Chondrocyte (in vitro differentiated cells): ENCODE measurements at regions not wholly inside any gene's neighbourhood (a gene's known extent, or its start where the extent isn't known, plus 50 kb on each side); places are given as distances from the start of the nearest gene placed in this dataset.

ENCODE experiments used
- DNase-seq: peaks from one replicate; pipeline ENCODE4 v3.0.0; 2021; ENCODE audit warnings: mixed read lengths, low spot score
- H3K27ac Mint-ChIP-seq: one replicate; pipeline ENCODE4 v1.8.0; 2021; ENCODE audit warnings: mild to moderate bottlenecking, moderate library complexity, mixed read lengths; ENCODE audit not compliant: unreplicated experiment
- H3K27me3 Mint-ChIP-seq: 2 replicates; pipeline ENCODE4 v1.8.0; 2021; ENCODE audit warnings: low read depth, mixed read lengths
- H3K36me3 Mint-ChIP-seq: 2 replicates; pipeline ENCODE4 v1.8.0; 2021; ENCODE audit warnings: low read depth, mixed read lengths
- H3K4me1 Mint-ChIP-seq: 2 replicates; pipeline ENCODE4 v1.8.0; 2021; ENCODE audit warnings: low read depth, mild to moderate bottlenecking, mixed read lengths
- H3K4me3 Mint-ChIP-seq: one replicate; pipeline ENCODE4 v1.8.0; 2021; ENCODE audit warnings: mild to moderate bottlenecking, moderate library complexity, mixed read lengths; ENCODE audit not compliant: unreplicated experiment
- H3K9me3 Mint-ChIP-seq: 2 replicates; pipeline ENCODE4 v1.8.0; 2021; ENCODE audit warnings: low read depth, mixed read lengths
- CTCF ChIP-seq: fragments of 200-600 bp; sonication (generic); IDR thresholded peaks from 2 replicates; pipeline ENCODE4 v1.5.0; 2021; ENCODE audit warnings: antibody characterized with exemption, mild to moderate bottlenecking, moderate library complexity

DNA sequence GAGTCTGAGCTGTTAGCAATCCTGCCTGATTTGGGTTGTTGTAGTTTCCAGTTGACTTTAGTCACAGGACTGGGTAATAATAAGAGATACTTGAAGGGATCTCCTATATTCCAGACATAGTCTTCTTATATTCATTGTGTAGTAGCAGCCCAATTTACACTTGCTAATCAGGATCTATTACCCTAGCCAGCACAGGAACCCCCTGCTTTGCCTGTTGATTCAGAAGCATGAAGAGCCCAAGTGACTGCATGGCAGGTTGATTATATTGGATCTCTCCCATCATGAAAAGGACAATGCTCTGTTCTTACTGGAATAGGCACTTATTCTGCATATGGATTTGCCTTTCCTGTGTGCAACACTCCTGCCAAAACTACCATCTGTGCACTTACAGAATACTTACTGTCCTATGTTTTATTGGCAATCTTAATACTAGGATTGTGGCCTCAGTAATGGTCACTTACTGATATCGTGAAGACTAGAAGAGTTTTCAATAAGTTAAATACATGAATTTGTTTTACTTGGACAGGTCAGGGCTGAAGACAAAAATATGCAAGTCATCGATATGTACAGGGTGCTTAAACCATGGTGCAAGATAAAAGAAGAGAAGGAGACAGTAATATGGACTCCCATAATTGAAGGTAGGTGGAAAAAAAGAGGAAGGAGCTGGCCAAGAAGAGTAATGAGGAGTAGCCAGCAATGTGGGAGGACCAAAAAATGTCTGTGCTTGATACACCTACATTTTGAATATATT, 304.1 kb downstream of the MCTP2 start:
- Mint-ChIP-seq H3K27me3 (no peaks in the 10 kb centered on the region), H3K9me3 (no peaks in the 10 kb centered on the region), H3K4me1 (peaks cover 3% of the 10 kb centered on the region), H3K36me3 (no peaks in the 10 kb centered on the region), H3K4me3 (no peak overlapping the region), H3K27ac (no peak overlapping the region)
- DNase-seq, result no peak
- no peak for TF ChIP-seq CTCF

DNA sequence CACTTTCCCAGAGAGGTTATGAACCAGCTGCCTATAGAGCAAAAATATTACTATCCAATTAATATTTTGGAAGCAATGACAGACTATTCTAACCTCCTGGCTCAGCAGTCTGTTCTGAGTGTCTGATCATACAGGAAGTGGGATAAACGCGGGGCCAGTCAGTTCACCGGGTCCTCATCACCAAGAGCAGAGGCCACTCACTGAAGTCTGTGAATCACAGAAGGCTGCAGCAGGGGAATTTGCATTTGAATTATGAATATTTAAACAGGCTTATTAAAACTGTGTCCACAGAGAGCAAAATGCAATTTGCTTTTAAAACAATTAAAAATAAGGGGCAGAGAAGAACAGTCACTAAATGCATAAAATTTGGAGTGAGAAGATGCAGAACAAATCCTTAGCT, 305.2 kb downstream of the MCTP2 start:
- H3K27ac Mint-ChIP-seq, result no peak overlapping the region
- no peak for DNase-seq
- no peak overlapping the region for H3K4me3 Mint-ChIP-seq
- no peaks in the 10 kb centered on the region for H3K4me1 Mint-ChIP-seq
- no peak for TF ChIP-seq CTCF
- H3K9me3 Mint-ChIP-seq, result no peaks in the 10 kb centered on the region
- H3K27me3 Mint-ChIP-seq, result no peaks in the 10 kb centered on the region
- no peaks in the 10 kb centered on the region for H3K36me3 Mint-ChIP-seq

- Mint-ChIP-seq H3K27me3 (no peaks in the 10 kb centered on the region), H3K4me1 (no peaks in the 10 kb centered on the region), H3K4me3 (no peak overlapping the region), H3K9me3 (no peaks in the 10 kb centered on the region), H3K36me3 (no peaks in the 10 kb centered on the region), H3K27ac (no peak overlapping the region)
- DNase-seq, result no peak
- TF ChIP-seq CTCF, result no peak
These were observed 306.9 kb downstream of the MCTP2 start for GRCh38 chr15:94538280-94538679.

- DNase-seq, result no peak
- Mint-ChIP-seq H3K36me3 (no peaks in the 10 kb centered on the region), H3K4me3 (no peak overlapping the region), H3K4me1 (no peaks in the 10 kb centered on the region), H3K9me3 (no peaks in the 10 kb centered on the region), H3K27me3 (no peaks in the 10 kb centered on the region), H3K27ac (no peak overlapping the region)
- no peak for TF ChIP-seq CTCF
These were observed 311.0 kb downstream of the MCTP2 start for GRCh38 chr15:94542391-94542790.

DNA sequence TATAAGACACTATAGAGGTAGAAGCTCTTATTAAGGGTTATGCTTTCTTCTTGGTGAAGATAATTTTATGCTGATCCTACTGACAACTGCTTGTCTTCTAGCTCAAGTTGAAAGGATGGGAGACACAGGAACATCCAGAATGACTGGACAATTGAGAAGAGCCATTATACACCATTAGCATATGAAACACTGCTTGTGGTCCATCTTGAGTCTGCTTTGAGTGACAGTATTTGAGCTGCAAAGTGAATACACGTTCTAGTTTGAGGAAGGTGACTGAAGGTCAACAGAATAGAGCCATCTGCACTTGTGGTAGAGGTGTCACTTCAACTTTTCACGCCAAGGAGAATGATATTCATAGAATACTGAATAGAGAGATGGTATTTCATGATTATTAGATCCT, 315.4 kb downstream of the MCTP2 start:
- DNase-seq, result no peak
- no peak for TF ChIP-seq CTCF
- no peak overlapping the region for H3K27ac Mint-ChIP-seq

More for the DNA sequence above, 315.4 kb downstream of the MCTP2 start:
- H3K4me3 Mint-ChIP-seq, result no peak overlapping the region
- H3K4me1 Mint-ChIP-seq, result no peaks in the 10 kb centered on the region
- no peaks in the 10 kb centered on the region for H3K36me3 Mint-ChIP-seq
- H3K27me3 Mint-ChIP-seq, result no peaks in the 10 kb centered on the region
- H3K9me3 Mint-ChIP-seq, result no peaks in the 10 kb centered on the region
